ENCODE measurements at regions not wholly inside any gene's neighbourhood (a gene's known extent, or its start where the extent isn't known, plus 50 kb on each side); places are given as distances from the start of the nearest gene placed in this dataset.
A peak's percentile ranks its signal among the peaks of the same experiment; 100 is the strongest.

GRCh38 chr3:64464955-64465354 is 222.8 kb downstream of the ADAMTS9 start:
- H3K4me3 ChIP-seq (ENCODE audit: low read depth, low read length), result no peak overlapping the region

GRCh38 chr3:64463981-64464380 is 223.8 kb downstream of the ADAMTS9 start:
- H3K4me3 ChIP-seq (ENCODE audit: low read depth, low read length), result no peak overlapping the region

GRCh38 chr3:64462203-64462602 is 225.6 kb downstream of the ADAMTS9 start:
- no peak overlapping the region for H3K4me3 ChIP-seq (ENCODE audit: low read depth, low read length)

- H3K4me3 ChIP-seq (ENCODE audit: low read depth, low read length), result no peak overlapping the region
These were observed 226.9 kb downstream of the ADAMTS9 start for GRCh38 chr3:64460877-64461276.

GRCh38 chr3:64460141-64460730 is 227.6 kb downstream of the ADAMTS9 start:
- H3K4me3 ChIP-seq (ENCODE audit: low read depth, low read length), result no peak overlapping the region

GRCh38 chr3:64459711-64460110 is 228.1 kb downstream of the ADAMTS9 start:
- no peak overlapping the region for H3K4me3 ChIP-seq (ENCODE audit: low read depth, low read length)

GRCh38 chr3:64457811-64458210 is 230.0 kb downstream of the ADAMTS9 start:
- no peak overlapping the region for H3K4me3 ChIP-seq (ENCODE audit: low read depth, low read length)

GRCh38 chr3:64456674-64457073 is 231.1 kb downstream of the ADAMTS9 start:
- H3K4me3 ChIP-seq (ENCODE audit: low read depth, low read length), result no peak overlapping the region

GRCh38 chr3:64455351-64455750 is 230.1 kb upstream of the PRICKLE2 start:
- H3K4me3 ChIP-seq (ENCODE audit: low read depth, low read length), result no peak overlapping the region

GRCh38 chr3:64454768-64455167 is 229.5 kb upstream of the PRICKLE2 start:
- no peak overlapping the region for H3K4me3 ChIP-seq (ENCODE audit: low read depth, low read length)

GRCh38 chr3:64454179-64454578 is 228.9 kb upstream of the PRICKLE2 start:
- H3K4me3 ChIP-seq (ENCODE audit: low read depth, low read length), result no peak overlapping the region

GRCh38 chr3:64451283-64452012 is 226.2 kb upstream of the PRICKLE2 start:
- no peak overlapping the region for H3K4me3 ChIP-seq (ENCODE audit: low read depth, low read length)

GRCh38 chr3:64450396-64450956 is 225.2 kb upstream of the PRICKLE2 start:
- no peak overlapping the region for H3K4me3 ChIP-seq (ENCODE audit: low read depth, low read length)

- no peak overlapping the region for H3K4me3 ChIP-seq (ENCODE audit: low read depth, low read length)
These were observed 223.8 kb upstream of the PRICKLE2 start for GRCh38 chr3:64449026-64449425.

- peak overlapping the region; percentile 66 for H3K4me3 ChIP-seq (ENCODE audit: low read depth, low read length)
These were observed 220.7 kb upstream of the PRICKLE2 start for GRCh38 chr3:64445944-64446300.

GRCh38 chr3:64445109-64445943 is 220.1 kb upstream of the PRICKLE2 start:
- peak overlapping the region; percentile 66 for H3K4me3 ChIP-seq (ENCODE audit: low read depth, low read length)

GRCh38 chr3:64444490-64445108 is 219.3 kb upstream of the PRICKLE2 start:
- peak overlapping the region; percentile 66 for H3K4me3 ChIP-seq (ENCODE audit: low read depth, low read length)

- H3K4me3 ChIP-seq (ENCODE audit: low read depth, low read length), result no peak overlapping the region
These were observed 218.5 kb upstream of the PRICKLE2 start for GRCh38 chr3:64443546-64444381.

- no peak overlapping the region for H3K4me3 ChIP-seq (ENCODE audit: low read depth, low read length)
These were observed 216.6 kb upstream of the PRICKLE2 start for GRCh38 chr3:64441861-64442260.

- no peak overlapping the region for H3K4me3 ChIP-seq (ENCODE audit: low read depth, low read length)
These were observed 215.2 kb upstream of the PRICKLE2 start for GRCh38 chr3:64440498-64440897.

Measured in iPS-11a (cell line).